HepG2 (cell line): ENCODE measurements at regions not wholly inside any gene's neighbourhood (a gene's known extent, or its start where the extent isn't known, plus 50 kb on each side); places are given as distances from the start of the nearest gene placed in this dataset.

Experiments
- ATRX ChIP-seq: sonication (generic); formaldehyde crosslinking; IDR thresholded peaks from 2 replicates; pipeline ENCODE4 v1.4.0; 2020; ENCODE audit warnings: missing genetic modification reagents, borderline replicate concordance
- RXRA ChIP-seq: sonication (generic); formaldehyde crosslinking; IDR thresholded peaks from 2 replicates; pipeline ENCODE4 v1.5.1; 2020; ENCODE audit warnings: missing genetic modification reagents
- SALL2 ChIP-seq: sonication (generic); formaldehyde crosslinking; IDR thresholded peaks from 2 replicates; pipeline ENCODE4 v1.8.1; 2023; ENCODE audit warnings: mild to moderate bottlenecking, missing genetic modification reagents, inconsistent platforms
- ZNF282 ChIP-seq: fragments of 450-650 bp; IDR thresholded peaks from 2 replicates; pipeline ENCODE4 v1.6.1; 2018; ENCODE audit not compliant: partially characterized antibody
- ZNF383 ChIP-seq: sonication (generic); formaldehyde crosslinking; IDR thresholded peaks from 2 replicates; pipeline ENCODE4 v1.4.0; 2020; ENCODE audit warnings: missing genetic modification reagents, mild to moderate bottlenecking, borderline replicate concordance
- ZNF460 ChIP-seq: sonication (generic); formaldehyde crosslinking; IDR thresholded peaks from 2 replicates; pipeline ENCODE4 v1.5.1; 2020; ENCODE audit warnings: missing genetic modification reagents, mild to moderate bottlenecking, borderline replicate concordance
- TF ChIP-seq, protein P1 (sequence below): sonication (generic); formaldehyde crosslinking; IDR thresholded peaks from 2 replicates; pipeline ENCODE4 v1.5.1; 2020; ENCODE audit warnings: mild to moderate bottlenecking, missing genetic modification reagents, moderate library complexity

DNA sequence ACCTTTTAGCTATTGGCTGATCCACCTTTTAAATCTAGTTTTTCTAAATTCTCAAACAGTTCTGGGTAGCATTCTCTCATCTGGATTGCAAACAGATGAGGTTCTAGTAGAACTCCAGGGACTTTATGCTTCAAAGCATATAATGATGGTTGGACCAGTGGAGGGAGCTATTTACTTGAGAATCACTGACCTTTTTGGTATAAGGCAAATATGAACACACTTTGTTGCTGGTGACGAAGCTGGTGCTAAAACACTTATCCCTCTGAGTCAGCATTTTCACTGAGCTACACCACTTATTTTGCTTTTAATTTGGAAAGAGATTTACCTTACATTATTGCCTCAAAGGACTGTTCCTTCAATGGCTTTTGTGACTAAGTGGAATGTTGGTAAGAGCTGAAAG, 58.6 kb upstream of the SLITRK3 start (continued):
- TF ChIP-seq, protein P1, sequence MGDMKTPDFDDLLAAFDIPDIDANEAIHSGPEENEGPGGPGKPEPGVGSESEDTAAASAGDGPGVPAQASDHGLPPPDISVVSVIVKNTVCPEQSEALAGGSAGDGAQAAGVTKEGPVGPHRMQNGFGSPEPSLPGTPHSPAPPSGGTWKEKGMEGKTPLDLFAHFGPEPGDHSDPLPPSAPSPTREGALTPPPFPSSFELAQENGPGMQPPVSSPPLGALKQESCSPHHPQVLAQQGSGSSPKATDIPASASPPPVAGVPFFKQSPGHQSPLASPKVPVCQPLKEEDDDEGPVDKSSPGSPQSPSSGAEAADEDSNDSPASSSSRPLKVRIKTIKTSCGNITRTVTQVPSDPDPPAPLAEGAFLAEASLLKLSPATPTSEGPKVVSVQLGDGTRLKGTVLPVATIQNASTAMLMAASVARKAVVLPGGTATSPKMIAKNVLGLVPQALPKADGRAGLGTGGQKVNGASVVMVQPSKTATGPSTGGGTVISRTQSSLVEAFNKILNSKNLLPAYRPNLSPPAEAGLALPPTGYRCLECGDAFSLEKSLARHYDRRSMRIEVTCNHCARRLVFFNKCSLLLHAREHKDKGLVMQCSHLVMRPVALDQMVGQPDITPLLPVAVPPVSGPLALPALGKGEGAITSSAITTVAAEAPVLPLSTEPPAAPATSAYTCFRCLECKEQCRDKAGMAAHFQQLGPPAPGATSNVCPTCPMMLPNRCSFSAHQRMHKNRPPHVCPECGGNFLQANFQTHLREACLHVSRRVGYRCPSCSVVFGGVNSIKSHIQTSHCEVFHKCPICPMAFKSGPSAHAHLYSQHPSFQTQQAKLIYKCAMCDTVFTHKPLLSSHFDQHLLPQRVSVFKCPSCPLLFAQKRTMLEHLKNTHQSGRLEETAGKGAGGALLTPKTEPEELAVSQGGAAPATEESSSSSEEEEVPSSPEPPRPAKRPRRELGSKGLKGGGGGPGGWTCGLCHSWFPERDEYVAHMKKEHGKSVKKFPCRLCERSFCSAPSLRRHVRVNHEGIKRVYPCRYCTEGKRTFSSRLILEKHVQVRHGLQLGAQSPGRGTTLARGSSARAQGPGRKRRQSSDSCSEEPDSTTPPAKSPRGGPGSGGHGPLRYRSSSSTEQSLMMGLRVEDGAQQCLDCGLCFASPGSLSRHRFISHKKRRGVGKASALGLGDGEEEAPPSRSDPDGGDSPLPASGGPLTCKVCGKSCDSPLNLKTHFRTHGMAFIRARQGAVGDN (CRISPR knock-in tag) = no peak
- TF ChIP-seq ZNF282 (no peak), SALL2 (no peak), ZNF383 (CRISPR knock-in tag) (no peak), ATRX (CRISPR knock-in tag) (no peak), ZNF460 (CRISPR knock-in tag) (no peak), RXRA (CRISPR knock-in tag) (no peak)
- TF ChIP-seq, all 625 proteins: peak for 5
